ENCODE measurements at regions not wholly inside any gene's neighbourhood (a gene's known extent, or its start where the extent isn't known, plus 50 kb on each side); places are given as distances from the start of the nearest gene placed in this dataset.

GRCh38 chr1:80536461-80536860 lies 1264.3 kb upstream of the ADGRL2 start:
- H3K9me3 ChIP-seq (ENCODE audit: control insufficient read depth in 4 of 4, insufficient read depth in 3 of 4, low read length in 3 of 4), result no peaks in the 10 kb centered on the region
- no peaks in the 10 kb centered on the region for H3K27me3 ChIP-seq (ENCODE audit: control insufficient read depth in 3 of 3, insufficient read depth in 3 of 3, low read length in 2 of 3)
- no peak overlapping the region for H3K4me3 ChIP-seq
- H3K4me1 ChIP-seq (ENCODE audit: control insufficient read depth in 5 of 5, insufficient read depth in 5 of 5, low read length in 5 of 5), result peaks cover 0 to 17% (median 4%) of the 10 kb centered on the region in 5 donors
- no peak for TF ChIP-seq CTCF (IDR thresholded peaks at IDR 0.05; ENCODE audit: control extremely low read depth, extremely low read depth)
- H3K9ac ChIP-seq (ENCODE audit: insufficient read depth in 1 of 2, low read length in 2 of 2), result no peak overlapping the region
- ATAC-seq (ENCODE audit: insufficient read depth, low FRiP score) (no peak), DNase-seq (no peak)
- 84 to 90% methylated on average over 4 of the region's 4 CpGs for WGBS, 2 donors
- no peaks in the 10 kb centered on the region for H3K36me3 ChIP-seq (ENCODE audit: control insufficient read depth in 4 of 4, insufficient read depth in 4 of 4, low read length in 4 of 4)
- H3K27ac ChIP-seq (ENCODE audit: low read depth in 1 of 2, low read length in 1 of 2), result no peak overlapping the region

- Histone ChIP-seq H3K4me1 (ENCODE audit: control insufficient read depth in 5 of 5, insufficient read depth in 5 of 5, low read length in 5 of 5) (peaks cover 0 to 17% (median 4%) of the 10 kb centered on the region in 5 donors), H3K27me3 (ENCODE audit: control insufficient read depth in 3 of 3, insufficient read depth in 3 of 3, low read length in 2 of 3) (no peaks in the 10 kb centered on the region), H3K4me3 (no peak overlapping the region), H3K9me3 (ENCODE audit: control insufficient read depth in 4 of 4, insufficient read depth in 3 of 4, low read length in 3 of 4) (no peaks in the 10 kb centered on the region), H3K36me3 (ENCODE audit: control insufficient read depth in 4 of 4, insufficient read depth in 4 of 4, low read length in 4 of 4) (no peaks in the 10 kb centered on the region), H3K9ac (ENCODE audit: insufficient read depth in 1 of 2, low read length in 2 of 2) (no peak overlapping the region), H3K27ac (ENCODE audit: low read depth in 1 of 2, low read length in 1 of 2) (no peak overlapping the region)
- DNase-seq (no peak), ATAC-seq (ENCODE audit: insufficient read depth, low FRiP score) (no peak)
- 85 to 86% methylated on average over 2 of the region's 2 CpGs for WGBS, 2 donors
- TF ChIP-seq CTCF (IDR thresholded peaks at IDR 0.05; ENCODE audit: control extremely low read depth, extremely low read depth), result no peak
Measured at GRCh38 chr1:80535466-80535865, 1265.3 kb upstream of the ADGRL2 start.

GRCh38 chr1:80534606-80535360 lies 1266.0 kb upstream of the ADGRL2 start:
- no peak overlapping the region for H3K9ac ChIP-seq (ENCODE audit: insufficient read depth in 1 of 2, low read length in 2 of 2)
- H3K4me1 ChIP-seq (ENCODE audit: control insufficient read depth in 5 of 5, insufficient read depth in 5 of 5, low read length in 5 of 5), result peaks cover 0 to 17% (median 0%) of the 10 kb centered on the region in 5 donors
- H3K27ac ChIP-seq (ENCODE audit: low read depth in 1 of 2, low read length in 1 of 2), result no peak overlapping the region
- no peaks in the 10 kb centered on the region for H3K36me3 ChIP-seq (ENCODE audit: control insufficient read depth in 4 of 4, insufficient read depth in 4 of 4, low read length in 4 of 4)
- 82% methylated on average over 2 of the region's 2 CpGs for WGBS, 2 donors
- ATAC-seq (ENCODE audit: insufficient read depth, low FRiP score), result no peak
- TF ChIP-seq CTCF (IDR thresholded peaks at IDR 0.05; ENCODE audit: control extremely low read depth, extremely low read depth), result no peak
- H3K9me3 ChIP-seq (ENCODE audit: control insufficient read depth in 4 of 4, insufficient read depth in 3 of 4, low read length in 3 of 4), result no peaks in the 10 kb centered on the region
- H3K27me3 ChIP-seq (ENCODE audit: control insufficient read depth in 3 of 3, insufficient read depth in 3 of 3, low read length in 2 of 3), result no peaks in the 10 kb centered on the region
- H3K4me3 ChIP-seq, result no peak overlapping the region
- DNase-seq, result no peak

Data from lung (tissue), 11 donors.